GM18511 (cell line): ENCODE measurements at regions not wholly inside any gene's neighbourhood (a gene's known extent, or its start where the extent isn't known, plus 50 kb on each side); places are given as distances from the start of the nearest gene placed in this dataset.

Experiments
- ATAC-seq: cut with Tn5 transposase; IDR thresholded peaks from one replicate; pipeline ENCODE4 v1.9.1; 2021; ENCODE audit warnings: mild to moderate bottlenecking, moderate library complexity; ENCODE audit not compliant: unreplicated experiment

GRCh38 chr1:244953901-244954300 is 89.6 kb upstream of the HNRNPU start:
- no peak for ATAC-seq

GRCh38 chr1:244952940-244953339 is 88.6 kb upstream of the HNRNPU start:
- peak; percentile 95 for ATAC-seq

- ATAC-seq: peak; percentile 21
These were observed 88.1 kb upstream of the HNRNPU start for GRCh38 chr1:244952280-244952933.

- no peak for ATAC-seq
These were observed 84.1 kb upstream of the HNRNPU start for GRCh38 chr1:244948416-244948815.

GRCh38 chr1:244945109-244945671 is 80.8 kb upstream of the HNRNPU start:
- ATAC-seq: peak; percentile 84

GRCh38 chr1:244941121-244941520 is 76.8 kb upstream of the HNRNPU start:
- peak; percentile 80 for ATAC-seq

- ATAC-seq: no peak
These were observed 72.8 kb upstream of the HNRNPU start for GRCh38 chr1:244937099-244937498.

GRCh38 chr1:244920911-244921761 is 56.8 kb upstream of the HNRNPU start:
- ATAC-seq: peak; percentile 68

- peak; percentile 11 for ATAC-seq
These were observed 55.3 kb upstream of the HNRNPU start for GRCh38 chr1:244919320-244920282.

GRCh38 chr1:244918421-244919319 is 54.3 kb upstream of the HNRNPU start:
- peak; percentile 68 for ATAC-seq

- no peak for ATAC-seq
These were observed 52.8 kb upstream of the HNRNPU start for GRCh38 chr1:244917073-244917670.

GRCh38 chr1:244915736-244916135 is 51.4 kb upstream of the HNRNPU start:
- ATAC-seq: no peak

GRCh38 chr1:244914761-244915160 is 50.4 kb upstream of the HNRNPU start:
- no peak for ATAC-seq
